SU-DHL-6 (cell line): ENCODE measurements at regions not wholly inside any gene's neighbourhood (a gene's known extent, or its start where the extent isn't known, plus 50 kb on each side); places are given as distances from the start of the nearest gene placed in this dataset.

Experiments used
- EZH2phosphoT487 ChIP-seq: fragments of 200-600 bp; sonication (generic), shearing (Covaris generic); conservative IDR thresholded peaks from 2 replicates; pipeline ENCODE4 v1.6.1; 2018; ENCODE audit warnings: mild to moderate bottlenecking, antibody characterized with exemption, low read length, moderate library complexity, mixed read lengths
- TF ChIP-seq, protein P1 (sequence below): fragments of 200-600 bp; sonication (generic); IDR thresholded peaks from one replicate; pipeline ENCODE4 v1.5.1; 2017; ENCODE audit warnings: antibody characterized with exemption, mild to moderate bottlenecking, low read length, moderate library complexity; ENCODE audit not compliant: insufficient read depth, poor library complexity, severe bottlenecking

DNA sequence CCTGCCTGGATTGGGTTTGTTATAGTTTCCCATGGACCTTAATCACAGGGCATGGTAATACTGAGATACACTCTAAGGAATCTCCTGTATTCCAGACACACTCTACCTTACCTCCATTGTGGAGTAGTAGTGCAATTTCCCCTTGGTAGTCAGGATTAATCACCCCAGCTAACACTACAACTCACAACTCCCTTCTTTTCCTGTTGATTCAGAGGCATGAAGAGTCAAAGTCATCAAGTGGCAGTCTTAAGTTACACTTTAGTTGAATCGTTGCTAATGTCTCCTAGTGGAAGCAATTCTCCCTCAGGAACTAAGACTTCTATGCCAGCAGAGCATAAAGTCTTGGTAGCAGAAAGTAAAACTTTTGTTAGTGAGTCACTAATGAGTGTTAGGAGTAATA lies 122.7 kb upstream of the APC start:
- TF ChIP-seq, protein P1, sequence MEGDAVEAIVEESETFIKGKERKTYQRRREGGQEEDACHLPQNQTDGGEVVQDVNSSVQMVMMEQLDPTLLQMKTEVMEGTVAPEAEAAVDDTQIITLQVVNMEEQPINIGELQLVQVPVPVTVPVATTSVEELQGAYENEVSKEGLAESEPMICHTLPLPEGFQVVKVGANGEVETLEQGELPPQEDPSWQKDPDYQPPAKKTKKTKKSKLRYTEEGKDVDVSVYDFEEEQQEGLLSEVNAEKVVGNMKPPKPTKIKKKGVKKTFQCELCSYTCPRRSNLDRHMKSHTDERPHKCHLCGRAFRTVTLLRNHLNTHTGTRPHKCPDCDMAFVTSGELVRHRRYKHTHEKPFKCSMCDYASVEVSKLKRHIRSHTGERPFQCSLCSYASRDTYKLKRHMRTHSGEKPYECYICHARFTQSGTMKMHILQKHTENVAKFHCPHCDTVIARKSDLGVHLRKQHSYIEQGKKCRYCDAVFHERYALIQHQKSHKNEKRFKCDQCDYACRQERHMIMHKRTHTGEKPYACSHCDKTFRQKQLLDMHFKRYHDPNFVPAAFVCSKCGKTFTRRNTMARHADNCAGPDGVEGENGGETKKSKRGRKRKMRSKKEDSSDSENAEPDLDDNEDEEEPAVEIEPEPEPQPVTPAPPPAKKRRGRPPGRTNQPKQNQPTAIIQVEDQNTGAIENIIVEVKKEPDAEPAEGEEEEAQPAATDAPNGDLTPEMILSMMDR = no peak
- TF ChIP-seq EZH2phosphoT487 = no peak
